ENCODE measurements at regions not wholly inside any gene's neighbourhood (a gene's known extent, or its start where the extent isn't known, plus 50 kb on each side); places are given as distances from the start of the nearest gene placed in this dataset.

GRCh38 chr4:54901202-54901601 is 224.2 kb downstream of the KDR start:
- Histone ChIP-seq H3K27ac (ENCODE audit: insufficient read depth in 1 of 2, low read depth in 1 of 2, low read length in 2 of 2, poor library complexity in 1 of 2, severe bottlenecking in 2 of 2) (no peak overlapping the region), H3K4me1 (ENCODE audit: control extremely low read depth in 1 of 4, control insufficient read depth in 4 of 4, insufficient read depth in 4 of 4, low read length in 3 of 4) (peaks cover 0 to 5% (median 2%) of the 10 kb centered on the region in 4 experiments), H3K9me3 (ENCODE audit: control extremely low read depth in 1 of 5, control insufficient read depth in 4 of 5, insufficient read depth in 2 of 5, low read depth in 1 of 5, low read length in 4 of 5) (peaks cover 0 to 3% (median 0%) of the 10 kb centered on the region in 5 experiments), H3K36me3 (ENCODE audit: control insufficient read depth in 4 of 4, insufficient read depth in 4 of 4, low read length in 3 of 4) (no peaks in the 10 kb centered on the region), H3K4me3 (ENCODE audit: control insufficient read depth in 1 of 7, extremely low read depth in 1 of 7, insufficient read depth in 4 of 7, low read depth in 2 of 7, low read length in 6 of 7) (no peak overlapping the region), H3K27me3 (replicated peaks in 2 of 5; ENCODE audit: control insufficient read depth in 4 of 5, insufficient read depth in 5 of 5, low read length in 4 of 5) (no peaks in the 10 kb centered on the region)
- no peak for DNase-seq
- 100% methylated on average over 1 of the region's 1 CpG for WGBS (ENCODE audit: insufficient coverage)
- ChIA-PET CTCF (no interaction called here), POLR2A (no interaction called here)

GRCh38 chr4:54898656-54899340 is 226.6 kb downstream of the KDR start:
- POLR2A ChIA-PET: no interaction called here
- Histone ChIP-seq H3K4me1 (ENCODE audit: control extremely low read depth in 1 of 4, control insufficient read depth in 4 of 4, insufficient read depth in 4 of 4, low read length in 3 of 4) (peaks cover 0 to 5% (median 2%) of the 10 kb centered on the region in 4 experiments), H3K36me3 (ENCODE audit: control insufficient read depth in 4 of 4, insufficient read depth in 4 of 4, low read length in 3 of 4) (no peaks in the 10 kb centered on the region), H3K27me3 (replicated peaks in 2 of 5; ENCODE audit: control insufficient read depth in 4 of 5, insufficient read depth in 5 of 5, low read length in 4 of 5) (no peaks in the 10 kb centered on the region), H3K9me3 (ENCODE audit: control extremely low read depth in 1 of 5, control insufficient read depth in 4 of 5, insufficient read depth in 2 of 5, low read depth in 1 of 5, low read length in 4 of 5) (peaks cover 0 to 1% (median 0%) of the 10 kb centered on the region in 5 experiments), H3K27ac (ENCODE audit: insufficient read depth in 1 of 2, low read depth in 1 of 2, low read length in 2 of 2, poor library complexity in 1 of 2, severe bottlenecking in 2 of 2) (no peak overlapping the region), H3K4me3 (ENCODE audit: control insufficient read depth in 1 of 7, extremely low read depth in 1 of 7, insufficient read depth in 4 of 7, low read depth in 2 of 7, low read length in 6 of 7) (no peak overlapping the region)
- CTCF ChIA-PET: no interaction called here
- DNase-seq: peak in 2 of 3 donors; percentile 37 to 46
- WGBS (ENCODE audit: insufficient coverage): 80% methylated on average over 1 of the region's 2 CpGs

- Histone ChIP-seq H3K36me3 (ENCODE audit: control insufficient read depth in 4 of 4, insufficient read depth in 4 of 4, low read length in 3 of 4) (no peaks in the 10 kb centered on the region), H3K4me3 (ENCODE audit: control insufficient read depth in 1 of 7, extremely low read depth in 1 of 7, insufficient read depth in 4 of 7, low read depth in 2 of 7, low read length in 6 of 7) (no peak overlapping the region), H3K9me3 (ENCODE audit: control extremely low read depth in 1 of 5, control insufficient read depth in 4 of 5, insufficient read depth in 2 of 5, low read depth in 1 of 5, low read length in 4 of 5) (peaks cover 0 to 1% (median 0%) of the 10 kb centered on the region in 5 experiments), H3K4me1 (ENCODE audit: control extremely low read depth in 1 of 4, control insufficient read depth in 4 of 4, insufficient read depth in 4 of 4, low read length in 3 of 4) (peaks cover 0 to 5% (median 2%) of the 10 kb centered on the region in 4 experiments), H3K27me3 (replicated peaks in 2 of 5; ENCODE audit: control insufficient read depth in 4 of 5, insufficient read depth in 5 of 5, low read length in 4 of 5) (no peaks in the 10 kb centered on the region), H3K27ac (ENCODE audit: insufficient read depth in 1 of 2, low read depth in 1 of 2, low read length in 2 of 2, poor library complexity in 1 of 2, severe bottlenecking in 2 of 2) (no peak overlapping the region)
- CTCF ChIA-PET: no interaction called here
- no CpG with 5 or more reads among the region's 1 CpG for WGBS (ENCODE audit: insufficient coverage)
- DNase-seq: no peak
- POLR2A ChIA-PET: no interaction called here
Measured at GRCh38 chr4:54898056-54898562, 227.3 kb downstream of the KDR start.

- Histone ChIP-seq H3K4me1 (ENCODE audit: control extremely low read depth in 1 of 4, control insufficient read depth in 4 of 4, insufficient read depth in 4 of 4, low read length in 3 of 4) (peaks cover 0 to 5% (median 2%) of the 10 kb centered on the region in 4 experiments), H3K36me3 (ENCODE audit: control insufficient read depth in 4 of 4, insufficient read depth in 4 of 4, low read length in 3 of 4) (no peaks in the 10 kb centered on the region), H3K27me3 (replicated peaks in 2 of 5; ENCODE audit: control insufficient read depth in 4 of 5, insufficient read depth in 5 of 5, low read length in 4 of 5) (no peaks in the 10 kb centered on the region), H3K9me3 (ENCODE audit: control extremely low read depth in 1 of 5, control insufficient read depth in 4 of 5, insufficient read depth in 2 of 5, low read depth in 1 of 5, low read length in 4 of 5) (peaks cover 0 to 1% (median 0%) of the 10 kb centered on the region in 5 experiments), H3K4me3 (ENCODE audit: control insufficient read depth in 1 of 7, extremely low read depth in 1 of 7, insufficient read depth in 4 of 7, low read depth in 2 of 7, low read length in 6 of 7) (no peak overlapping the region), H3K27ac (ENCODE audit: insufficient read depth in 1 of 2, low read depth in 1 of 2, low read length in 2 of 2, poor library complexity in 1 of 2, severe bottlenecking in 2 of 2) (no peak overlapping the region)
- peak in 1 of 3 donors; percentile 12 for DNase-seq
- ChIA-PET CTCF (no interaction called here), POLR2A (no interaction called here)
- no CpG with 5 or more reads among the region's 1 CpG for WGBS (ENCODE audit: insufficient coverage)
Measured at GRCh38 chr4:54897590-54897989, 227.8 kb downstream of the KDR start.

- Histone ChIP-seq H3K4me1 (ENCODE audit: control extremely low read depth in 1 of 4, control insufficient read depth in 4 of 4, insufficient read depth in 4 of 4, low read length in 3 of 4) (no peaks in the 10 kb centered on the region), H3K36me3 (ENCODE audit: control insufficient read depth in 4 of 4, insufficient read depth in 4 of 4, low read length in 3 of 4) (no peaks in the 10 kb centered on the region), H3K27me3 (replicated peaks in 2 of 5; ENCODE audit: control insufficient read depth in 4 of 5, insufficient read depth in 5 of 5, low read length in 4 of 5) (no peaks in the 10 kb centered on the region), H3K9me3 (ENCODE audit: control extremely low read depth in 1 of 5, control insufficient read depth in 4 of 5, insufficient read depth in 2 of 5, low read depth in 1 of 5, low read length in 4 of 5) (no peaks in the 10 kb centered on the region), H3K27ac (ENCODE audit: insufficient read depth in 1 of 2, low read depth in 1 of 2, low read length in 2 of 2, poor library complexity in 1 of 2, severe bottlenecking in 2 of 2) (no peak overlapping the region), H3K4me3 (ENCODE audit: control insufficient read depth in 1 of 7, extremely low read depth in 1 of 7, insufficient read depth in 4 of 7, low read depth in 2 of 7, low read length in 6 of 7) (no peak overlapping the region)
- no CpG with 5 or more reads among the region's 2 CpGs for WGBS (ENCODE audit: insufficient coverage)
- ChIA-PET POLR2A (no interaction called here), CTCF (no interaction called here)
- DNase-seq: no peak
Measured at GRCh38 chr4:54882616-54883015, 224.9 kb downstream of the KIT start.

- ChIA-PET CTCF (no interaction called here), POLR2A (no interaction called here)
- Histone ChIP-seq H3K4me3 (ENCODE audit: control insufficient read depth in 1 of 7, extremely low read depth in 1 of 7, insufficient read depth in 4 of 7, low read depth in 2 of 7, low read length in 6 of 7) (no peak overlapping the region), H3K9me3 (ENCODE audit: control extremely low read depth in 1 of 5, control insufficient read depth in 4 of 5, insufficient read depth in 2 of 5, low read depth in 1 of 5, low read length in 4 of 5) (no peaks in the 10 kb centered on the region), H3K27ac (ENCODE audit: insufficient read depth in 1 of 2, low read depth in 1 of 2, low read length in 2 of 2, poor library complexity in 1 of 2, severe bottlenecking in 2 of 2) (no peak overlapping the region), H3K27me3 (replicated peaks in 2 of 5; ENCODE audit: control insufficient read depth in 4 of 5, insufficient read depth in 5 of 5, low read length in 4 of 5) (no peaks in the 10 kb centered on the region), H3K36me3 (ENCODE audit: control insufficient read depth in 4 of 4, insufficient read depth in 4 of 4, low read length in 3 of 4) (no peaks in the 10 kb centered on the region), H3K4me1 (ENCODE audit: control extremely low read depth in 1 of 4, control insufficient read depth in 4 of 4, insufficient read depth in 4 of 4, low read length in 3 of 4) (no peaks in the 10 kb centered on the region)
- no peak for DNase-seq
Measured at GRCh38 chr4:54879576-54879975, 221.8 kb downstream of the KIT start.

GRCh38 chr4:54877006-54877405 is 219.2 kb downstream of the KIT start:
- no peak overlapping the region for H3K4me3 ChIP-seq (ENCODE audit: control insufficient read depth in 1 of 7, extremely low read depth in 1 of 7, insufficient read depth in 4 of 7, low read depth in 2 of 7, low read length in 6 of 7)
- H3K9me3 ChIP-seq (ENCODE audit: control extremely low read depth in 1 of 5, control insufficient read depth in 4 of 5, insufficient read depth in 2 of 5, low read depth in 1 of 5, low read length in 4 of 5): no peaks in the 10 kb centered on the region
- no peaks in the 10 kb centered on the region for H3K27me3 ChIP-seq (replicated peaks in 2 of 5; ENCODE audit: control insufficient read depth in 4 of 5, insufficient read depth in 5 of 5, low read length in 4 of 5)
- POLR2A ChIA-PET: no interaction called here
- no peaks in the 10 kb centered on the region for H3K4me1 ChIP-seq (ENCODE audit: control extremely low read depth in 1 of 4, control insufficient read depth in 4 of 4, insufficient read depth in 4 of 4, low read length in 3 of 4)
- no peak for DNase-seq
- H3K36me3 ChIP-seq (ENCODE audit: control insufficient read depth in 4 of 4, insufficient read depth in 4 of 4, low read length in 3 of 4): no peaks in the 10 kb centered on the region
- 92% methylated on average over 2 of the region's 2 CpGs for WGBS (ENCODE audit: insufficient coverage)
- H3K27ac ChIP-seq (ENCODE audit: insufficient read depth in 1 of 2, low read depth in 1 of 2, low read length in 2 of 2, poor library complexity in 1 of 2, severe bottlenecking in 2 of 2): no peak overlapping the region
- CTCF ChIA-PET: interaction anchor here (1.1 kb wide), 1 partner anchor 9 kb away, joined by 3 read pairs; no protein-coding TSS in a partner anchor
